Right lobe of liver (tissue), 4 donors: ENCODE measurements at regions not wholly inside any gene's neighbourhood (a gene's known extent, or its start where the extent isn't known, plus 50 kb on each side); places are given as distances from the start of the nearest gene placed in this dataset.

ENCODE experiments used
- POLR2A ChIP-seq: fragments of 450-650 bp; IDR thresholded peaks from one replicate; pipeline ENCODE4 v1.6.1; 2017; ENCODE audit warnings: antibody characterized with exemption, mild to moderate bottlenecking
- TF ChIP-seq, protein P1 (sequence below), 4 donors: fragments of 200-600 bp in 3 of 4; fragments of 450-650 bp in 1 of 4; IDR thresholded peaks; one replicate each; pipeline versions ENCODE4 v1.5.1 to v1.8.0; 2016 to 2022; ENCODE audit warnings: antibody characterized with exemption in 4 of 4, mild to moderate bottlenecking in 2 of 4
- donor health status: DM: no; HTN: no; CAD: no.
- donor health status: DM: no; HTN: no; CAD: no.
- donor health status: DM: no; HTN: yes; CAD: no.

DNA sequence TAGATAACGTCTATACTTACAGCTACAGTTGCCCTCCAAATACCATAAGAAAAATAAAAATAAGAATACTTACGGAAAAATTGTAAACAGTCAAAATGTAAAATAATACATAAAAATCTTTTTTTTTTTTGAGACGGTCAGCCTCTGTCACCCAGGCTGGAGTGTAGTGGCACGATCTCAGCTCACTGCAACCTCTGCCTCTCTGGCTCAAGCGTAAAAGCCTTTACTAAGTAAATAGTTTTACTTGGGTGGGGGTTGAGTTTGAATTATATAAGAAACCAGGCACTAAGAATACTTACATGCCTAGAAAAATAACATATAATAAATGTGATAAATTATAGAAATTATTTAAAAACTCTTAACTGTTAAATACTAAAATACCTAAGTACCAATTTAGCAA, 1413.0 kb upstream of the PRR20A start:
- TF ChIP-seq, protein P1, sequence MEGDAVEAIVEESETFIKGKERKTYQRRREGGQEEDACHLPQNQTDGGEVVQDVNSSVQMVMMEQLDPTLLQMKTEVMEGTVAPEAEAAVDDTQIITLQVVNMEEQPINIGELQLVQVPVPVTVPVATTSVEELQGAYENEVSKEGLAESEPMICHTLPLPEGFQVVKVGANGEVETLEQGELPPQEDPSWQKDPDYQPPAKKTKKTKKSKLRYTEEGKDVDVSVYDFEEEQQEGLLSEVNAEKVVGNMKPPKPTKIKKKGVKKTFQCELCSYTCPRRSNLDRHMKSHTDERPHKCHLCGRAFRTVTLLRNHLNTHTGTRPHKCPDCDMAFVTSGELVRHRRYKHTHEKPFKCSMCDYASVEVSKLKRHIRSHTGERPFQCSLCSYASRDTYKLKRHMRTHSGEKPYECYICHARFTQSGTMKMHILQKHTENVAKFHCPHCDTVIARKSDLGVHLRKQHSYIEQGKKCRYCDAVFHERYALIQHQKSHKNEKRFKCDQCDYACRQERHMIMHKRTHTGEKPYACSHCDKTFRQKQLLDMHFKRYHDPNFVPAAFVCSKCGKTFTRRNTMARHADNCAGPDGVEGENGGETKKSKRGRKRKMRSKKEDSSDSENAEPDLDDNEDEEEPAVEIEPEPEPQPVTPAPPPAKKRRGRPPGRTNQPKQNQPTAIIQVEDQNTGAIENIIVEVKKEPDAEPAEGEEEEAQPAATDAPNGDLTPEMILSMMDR (IDR thresholded peaks at IDR 0.05): no peak
- TF ChIP-seq POLR2A: no peak
